HG03139 (cell line): ENCODE measurements at regions not wholly inside any gene's neighbourhood (a gene's known extent, or its start where the extent isn't known, plus 50 kb on each side); places are given as distances from the start of the nearest gene placed in this dataset.

Experiments used
- ATAC-seq: cut with Tn5 transposase; IDR thresholded peaks from one replicate; pipeline ENCODE4 v1.9.1; 2021; ENCODE audit not compliant: unreplicated experiment

GRCh38 chr13:90776051-90776748, 571.3 kb upstream of the MIR17HG start:
- no peak for ATAC-seq

- no peak for ATAC-seq
Measured at GRCh38 chr13:90783273-90783672, 564.2 kb upstream of the MIR17HG start.

GRCh38 chr13:90787007-90787406, 560.5 kb upstream of the MIR17HG start:
- ATAC-seq: no peak

- no peak for ATAC-seq
Measured at GRCh38 chr13:90792335-90792734, 555.2 kb upstream of the MIR17HG start.

- no peak for ATAC-seq
Measured at GRCh38 chr13:90793261-90793820, 554.1 kb upstream of the MIR17HG start.

- no peak for ATAC-seq
Measured at GRCh38 chr13:90796474-90796873, 551.0 kb upstream of the MIR17HG start.

- ATAC-seq: no peak
Measured at GRCh38 chr13:90797335-90797734, 550.2 kb upstream of the MIR17HG start.

GRCh38 chr13:90798381-90798780, 549.1 kb upstream of the MIR17HG start:
- ATAC-seq: no peak

GRCh38 chr13:90800082-90800746, 547.3 kb upstream of the MIR17HG start:
- no peak for ATAC-seq

- ATAC-seq: no peak
Measured at GRCh38 chr13:90801621-90802020, 545.9 kb upstream of the MIR17HG start.

GRCh38 chr13:90803210-90803609, 544.3 kb upstream of the MIR17HG start:
- no peak for ATAC-seq

GRCh38 chr13:90806016-90806615, 541.4 kb upstream of the MIR17HG start:
- ATAC-seq: no peak

- no peak for ATAC-seq
Measured at GRCh38 chr13:90806892-90807291, 540.6 kb upstream of the MIR17HG start.

- ATAC-seq: no peak
Measured at GRCh38 chr13:90808838-90809237, 538.6 kb upstream of the MIR17HG start.

- ATAC-seq: no peak
Measured at GRCh38 chr13:90824032-90824431, 523.5 kb upstream of the MIR17HG start.

GRCh38 chr13:90826688-90827087, 520.8 kb upstream of the MIR17HG start:
- no peak for ATAC-seq

- ATAC-seq: no peak
Measured at GRCh38 chr13:90830782-90831181, 516.7 kb upstream of the MIR17HG start.

GRCh38 chr13:90833951-90834350, 513.5 kb upstream of the MIR17HG start:
- no peak for ATAC-seq

GRCh38 chr13:90834700-90835099, 512.8 kb upstream of the MIR17HG start:
- ATAC-seq: no peak

- ATAC-seq: no peak
Measured at GRCh38 chr13:90835826-90836225, 511.7 kb upstream of the MIR17HG start.

GRCh38 chr13:90838317-90838960, 509.0 kb upstream of the MIR17HG start:
- ATAC-seq: no peak
